HFF-Myc (cell line): ENCODE measurements at regions not wholly inside any gene's neighbourhood (a gene's known extent, or its start where the extent isn't known, plus 50 kb on each side); places are given as distances from the start of the nearest gene placed in this dataset.

Source experiments
- DNase-seq: peaks from one replicate; pipeline ENCODE4 v3.0.0-alpha.2; 2011; ENCODE audit warnings: low read depth; ENCODE audit errors: extremely low read depth
- H3K4me3 ChIP-seq: replicated peaks from 2 replicates; pipeline ENCODE4 v1.5.1; 2011; ENCODE audit warnings: low read depth, mild to moderate bottlenecking, control low read depth, low read length
- CTCF ChIP-seq: IDR thresholded peaks from 2 replicates; pipeline ENCODE4 v1.5.1; 2012; ENCODE audit warnings: mild to moderate bottlenecking, low read depth, low read length, control low read depth; ENCODE audit errors: missing control alignments

- H3K4me3 ChIP-seq, result no peak overlapping the region
- no peak for TF ChIP-seq CTCF
- no peak for DNase-seq
Measured at GRCh38 chr2:217421834-217422233, 562.0 kb upstream of the TNP1 start.

- TF ChIP-seq CTCF, result no peak
- DNase-seq, result no peak
- H3K4me3 ChIP-seq, result no peak overlapping the region
Measured at GRCh38 chr2:217420854-217421253, 561.0 kb upstream of the TNP1 start.

GRCh38 chr2:217419055-217419671 is 559.3 kb upstream of the TNP1 start:
- TF ChIP-seq CTCF, result no peak
- no peak overlapping the region for H3K4me3 ChIP-seq
- no peak for DNase-seq

GRCh38 chr2:217418544-217418943 is 558.7 kb upstream of the TNP1 start:
- no peak for DNase-seq
- H3K4me3 ChIP-seq, result no peak overlapping the region
- no peak for TF ChIP-seq CTCF

GRCh38 chr2:217418090-217418489 is 558.2 kb upstream of the TNP1 start:
- no peak for TF ChIP-seq CTCF
- H3K4me3 ChIP-seq, result no peak overlapping the region
- DNase-seq, result no peak

- no peak overlapping the region for H3K4me3 ChIP-seq
- no peak for TF ChIP-seq CTCF
- DNase-seq, result no peak
Measured at GRCh38 chr2:217417536-217417935, 557.7 kb upstream of the TNP1 start.

- TF ChIP-seq CTCF, result no peak
- DNase-seq, result no peak
- H3K4me3 ChIP-seq, result no peak overlapping the region
Measured at GRCh38 chr2:217415316-217415715, 555.5 kb upstream of the TNP1 start.
